ENCODE measurements at regions not wholly inside any gene's neighbourhood (a gene's known extent, or its start where the extent isn't known, plus 50 kb on each side); places are given as distances from the start of the nearest gene placed in this dataset.

- no peak for TF ChIP-seq CTCF (IDR thresholded peaks at IDR 0.05)
- TF ChIP-seq POLR2A (IDR thresholded peaks at IDR 0.05): no peak
- no peak for TF ChIP-seq EP300 (IDR thresholded peaks at IDR 0.05; ENCODE audit: low read depth)
Measured at GRCh38 chr10:29881336-29881771, 178.0 kb downstream of the JCAD start.
